ENCODE measurements at regions not wholly inside any gene's neighbourhood (a gene's known extent, or its start where the extent isn't known, plus 50 kb on each side); places are given as distances from the start of the nearest gene placed in this dataset.
"Not testable (repeated sequence)": the region's sequence is repeated elsewhere in the genome, so short reads cannot be mapped to it uniquely, and the experiment has no call there.

DNA sequence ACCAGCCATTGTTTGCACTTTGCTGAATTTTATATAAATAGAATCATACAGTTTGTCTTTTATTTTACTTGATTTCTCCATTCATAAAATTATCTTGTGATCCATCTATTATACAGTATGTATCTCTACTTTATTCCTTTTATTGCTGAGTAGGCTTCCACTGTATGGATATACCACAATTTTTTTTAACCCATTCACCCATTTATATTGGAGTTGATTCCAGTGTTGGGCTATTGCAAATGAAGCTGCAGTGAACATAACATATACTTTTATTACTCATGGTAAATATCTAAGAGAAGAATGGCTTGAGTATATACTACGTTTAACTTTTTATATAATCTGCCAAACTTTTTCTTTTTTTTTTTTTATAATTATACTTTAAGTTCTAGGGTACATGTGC, 463.6 kb downstream of the ETNK1 start:
- DNase-seq, result no peak

GRCh38 chr12:23093488-23093887, 468.5 kb downstream of the ETNK1 start:
- DNase-seq, result no peak

DNA sequence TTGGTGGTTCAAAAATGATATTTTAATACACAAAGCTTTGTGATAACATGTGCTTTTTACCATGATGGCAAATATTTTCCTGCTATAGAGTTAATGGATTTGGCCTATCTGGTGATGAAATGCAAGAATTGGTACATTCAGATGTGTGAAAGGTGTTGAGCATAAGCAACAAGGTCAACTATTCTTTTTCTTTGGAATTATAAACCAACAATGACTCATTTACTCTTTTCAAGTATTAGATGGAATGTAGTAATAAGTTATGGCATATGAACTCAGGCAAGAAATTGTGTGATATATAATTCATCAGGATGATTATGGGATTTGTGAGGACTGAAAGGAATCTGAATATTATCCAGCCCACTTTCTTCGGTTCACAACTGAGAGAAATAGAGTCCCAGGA, 471.4 kb downstream of the ETNK1 start:
- no peak for DNase-seq

- DNase-seq, result no peak
Measured at GRCh38 chr12:23098110-23098509, 473.1 kb downstream of the ETNK1 start.

DNA sequence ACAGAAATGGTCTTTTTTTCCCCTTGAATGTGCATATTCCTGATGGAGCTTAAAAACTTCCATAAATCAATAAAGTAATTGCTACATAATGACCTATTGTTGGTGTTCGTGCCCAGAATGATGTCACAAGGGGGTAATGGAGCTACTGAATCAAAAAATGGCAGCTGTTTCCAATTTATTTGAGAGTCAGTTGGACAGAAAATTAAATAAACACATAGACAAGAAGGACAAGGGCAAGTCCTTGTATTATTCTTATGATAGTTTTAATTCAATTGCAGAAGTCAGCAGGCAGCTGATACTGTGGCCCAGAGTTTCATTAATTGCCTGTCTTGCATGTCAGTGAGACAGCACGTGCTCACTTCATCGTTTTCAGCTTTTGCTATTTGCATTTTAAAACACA, 473.5 kb downstream of the ETNK1 start:
- no peak for DNase-seq

DNA sequence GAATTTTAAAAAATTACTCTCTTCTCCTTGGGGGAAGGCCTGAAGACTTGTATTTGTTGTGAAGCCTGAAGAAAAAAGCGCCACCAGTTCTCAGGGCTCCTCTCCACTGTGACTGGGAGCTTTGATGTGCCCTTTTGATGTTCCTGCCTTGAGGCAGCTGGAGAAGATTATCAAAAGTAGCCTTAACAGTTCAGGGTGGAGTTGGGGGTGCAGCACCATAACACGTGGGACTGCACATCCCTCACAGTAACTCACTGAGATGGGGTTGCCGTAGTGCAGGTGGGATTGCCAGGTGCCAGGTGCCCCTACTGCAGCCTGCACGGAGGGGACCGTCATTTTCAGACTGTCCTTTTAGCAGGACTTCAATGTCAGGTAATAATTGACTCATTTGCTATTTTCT, 474.1 kb downstream of the ETNK1 start:
- DNase-seq, result no peak

DNA sequence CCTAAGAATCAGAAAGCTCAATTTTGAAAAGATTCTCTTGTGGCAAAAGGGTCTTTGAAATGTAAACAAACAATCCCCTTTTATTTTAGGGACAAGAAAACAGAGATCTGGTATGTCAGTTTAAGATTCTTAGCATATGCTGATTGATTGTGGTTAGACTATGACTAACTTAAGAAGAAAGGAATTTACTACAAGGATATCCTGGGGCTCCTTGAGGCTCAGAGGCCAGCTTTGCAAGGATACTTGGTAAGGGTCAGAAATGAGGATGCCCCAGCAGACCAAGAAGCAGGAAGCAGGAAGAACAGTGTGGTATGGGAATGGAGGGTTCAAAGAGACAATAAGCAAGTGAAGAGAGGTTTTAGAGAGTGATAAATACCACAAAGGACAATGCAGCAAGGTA, 474.6 kb downstream of the ETNK1 start:
- no peak for DNase-seq

DNA sequence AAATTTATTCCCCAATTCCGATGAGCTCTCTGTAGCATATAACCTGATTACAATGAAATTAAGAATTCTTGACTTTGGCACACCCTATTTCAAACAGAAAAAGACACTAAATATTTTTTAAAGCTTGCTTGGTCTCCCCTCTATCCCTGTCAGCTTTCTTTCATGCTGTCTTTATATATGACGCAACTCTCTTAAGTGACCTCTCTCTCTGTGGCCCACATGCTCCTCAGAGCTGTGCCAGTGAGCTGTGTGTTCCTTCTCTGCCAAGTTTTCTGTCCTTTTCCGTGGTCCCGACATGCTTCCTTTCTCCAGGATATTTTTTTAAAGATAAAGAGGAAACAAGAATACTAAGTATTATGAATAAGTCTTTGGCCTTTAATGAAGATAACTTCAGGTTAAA, 484.0 kb downstream of the ETNK1 start:
- DNase-seq, result no peak

DNA sequence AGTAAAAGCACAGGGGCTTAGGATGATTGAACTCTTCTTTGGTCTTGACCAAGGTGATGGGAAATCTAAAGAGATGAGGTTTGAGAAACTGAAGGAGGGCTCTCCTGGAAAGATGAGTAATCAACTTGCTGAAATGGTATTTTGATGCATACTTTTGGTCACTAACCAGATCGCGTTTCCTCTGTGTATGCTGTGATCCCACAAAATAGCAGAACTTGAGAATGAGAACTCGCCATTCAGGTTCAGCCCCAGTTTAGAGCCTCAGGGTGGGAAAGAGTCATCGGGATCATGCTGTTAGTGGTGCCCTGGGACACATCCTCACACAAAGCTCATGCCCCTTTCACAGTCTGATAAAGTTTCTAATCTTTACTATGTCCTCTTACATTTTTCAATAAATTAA, 488.8 kb downstream of the ETNK1 start:
- no peak for DNase-seq

DNA sequence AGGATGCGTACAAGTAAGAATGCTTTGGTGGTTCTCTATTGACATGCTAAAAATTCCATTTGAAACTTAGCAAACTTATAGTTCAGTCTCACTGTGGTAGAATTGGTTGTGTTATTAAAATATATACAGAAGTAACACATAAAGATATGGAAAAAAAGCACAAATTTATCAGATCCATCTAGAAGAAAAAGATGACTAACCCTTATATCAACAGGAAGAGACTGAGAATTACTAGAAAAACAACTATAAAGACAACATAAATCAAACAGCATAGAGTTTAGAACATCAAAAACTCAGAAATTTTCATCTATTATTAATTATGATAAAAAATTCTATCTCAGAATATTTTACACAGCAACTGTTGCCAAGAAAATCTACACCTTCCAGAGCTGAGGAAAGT, 491.0 kb downstream of the ETNK1 start:
- DNase-seq, result no peak

GRCh38 chr12:23126794-23127193, 501.8 kb downstream of the ETNK1 start:
- DNase-seq, result no peak

- DNase-seq, result no peak
Measured at GRCh38 chr12:23127701-23128100, 502.7 kb downstream of the ETNK1 start.

GRCh38 chr12:23128462-23128861, 503.5 kb downstream of the ETNK1 start:
- no peak for DNase-seq

DNA sequence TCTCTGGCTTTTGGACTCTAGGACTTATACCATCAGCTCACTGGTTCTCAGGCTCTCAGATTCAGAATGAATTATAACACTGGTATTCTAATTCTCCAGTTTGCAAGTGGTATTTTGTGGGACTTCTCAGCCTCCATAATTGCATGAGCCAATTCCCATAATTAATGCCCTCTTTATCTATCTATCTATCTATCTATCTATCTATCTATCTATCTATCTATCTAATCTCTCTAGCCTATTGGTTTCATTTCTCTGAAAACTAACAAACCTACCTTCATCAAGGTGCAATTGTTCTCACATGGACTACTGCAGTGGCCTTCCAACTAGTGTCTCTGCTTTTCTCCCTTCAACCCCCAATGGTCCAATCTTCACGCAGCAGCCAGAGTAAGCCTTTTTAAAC, 507.4 kb downstream of the ETNK1 start:
- DNase-seq, result no peak

- no peak for DNase-seq
Measured at GRCh38 chr12:23133471-23133870, 508.5 kb downstream of the ETNK1 start.

DNA sequence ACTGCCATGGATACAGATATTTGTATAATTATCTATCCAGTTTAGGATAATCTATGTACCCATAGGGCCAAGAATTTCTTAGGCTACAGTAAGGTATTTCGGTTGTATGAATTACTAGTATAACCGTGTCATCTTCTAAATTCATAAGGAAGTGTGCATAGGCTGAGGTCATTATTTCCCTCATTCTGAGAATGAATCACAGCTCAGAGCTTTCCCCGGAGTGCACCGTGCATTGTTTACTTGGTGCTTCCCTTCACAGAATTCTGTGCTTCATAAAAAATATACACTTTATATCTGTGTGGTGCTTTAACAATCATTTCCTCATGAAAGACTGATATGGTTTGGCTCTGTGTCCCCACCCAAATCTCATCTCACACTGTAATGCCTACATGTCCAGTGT, 514.1 kb downstream of the ETNK1 start:
- no peak for DNase-seq

DNA sequence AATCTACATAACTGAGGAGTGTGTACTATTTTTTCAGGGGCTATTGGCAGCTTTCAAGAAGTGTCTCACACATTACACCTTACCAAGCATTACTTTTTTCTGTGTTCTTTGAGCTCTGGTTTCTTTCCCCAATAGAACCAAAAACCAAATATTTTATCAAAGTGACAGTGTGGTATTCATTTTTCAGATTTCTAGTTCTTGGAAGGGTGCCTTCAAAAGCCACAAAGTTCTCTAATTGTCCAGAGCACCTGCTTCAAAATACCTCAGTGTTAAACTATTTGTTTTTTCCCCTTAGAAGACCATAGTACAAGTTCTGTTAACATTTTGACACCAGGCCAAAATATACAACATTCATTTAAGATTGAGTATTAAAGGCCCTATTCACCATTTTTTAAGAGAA, 515.7 kb downstream of the ETNK1 start:
- DNase-seq, result no peak

GRCh38 chr12:23141335-23141734, 516.4 kb downstream of the ETNK1 start:
- DNase-seq, result no peak

DNA sequence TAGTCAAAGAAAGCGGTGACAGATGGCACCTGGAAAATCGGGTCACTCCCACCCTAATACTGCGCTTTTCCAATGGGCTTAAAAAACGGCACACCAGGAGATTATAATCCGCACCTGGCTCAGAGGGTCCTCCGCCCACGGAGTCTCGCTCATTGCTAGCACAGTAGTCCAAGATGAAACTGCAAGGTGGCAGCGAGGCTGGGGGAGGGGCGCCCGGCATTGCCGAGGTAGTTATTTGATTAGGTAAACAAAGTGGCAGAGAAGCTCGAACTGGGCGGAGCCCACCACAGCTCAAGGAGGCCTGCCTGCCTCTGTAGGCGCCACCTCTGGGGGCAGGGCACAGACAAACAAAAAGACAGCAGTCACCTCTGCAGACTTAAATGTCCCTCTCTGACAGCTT, 521.1 kb downstream of the ETNK1 start:
- DNase-seq, result not testable (repeated sequence)

GRCh38 chr12:23168459-23168858, 543.5 kb downstream of the ETNK1 start:
- no peak for DNase-seq

- DNase-seq, result no peak
Measured at GRCh38 chr12:23169012-23169695, 544.2 kb downstream of the ETNK1 start.

GRCh38 chr12:23169696-23170013, 544.7 kb downstream of the ETNK1 start:
- DNase-seq, result no peak

GRCh38 chr12:23174917-23175316, 549.9 kb downstream of the ETNK1 start:
- DNase-seq, result no peak

DNA sequence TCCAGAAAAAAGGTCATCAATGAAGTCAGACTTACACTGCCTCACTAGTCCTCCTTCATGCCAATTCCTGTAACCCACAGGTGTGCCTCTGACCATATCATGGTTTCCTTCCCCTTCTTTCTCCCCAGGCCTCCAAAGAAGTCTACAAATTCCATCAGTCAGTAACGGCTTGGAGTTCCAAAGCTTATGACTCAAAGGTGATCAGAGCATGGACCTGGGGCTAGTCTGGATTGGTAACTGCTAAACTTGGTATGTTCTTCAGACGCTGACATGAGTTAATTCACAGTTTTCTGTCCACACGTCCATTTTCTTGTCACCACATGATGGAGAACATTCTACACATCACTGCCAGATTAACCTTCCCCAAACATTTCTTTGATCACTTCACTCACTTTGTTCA, 560.4 kb downstream of the ETNK1 start:
- no peak for DNase-seq

GRCh38 chr12:23186950-23187349, 562.0 kb downstream of the ETNK1 start:
- DNase-seq, result no peak

Data from C1 segment of cervical spinal cord (tissue), 14 donors.